Right lobe of liver (tissue), 6 donors: ENCODE measurements at regions not wholly inside any gene's neighbourhood (a gene's known extent, or its start where the extent isn't known, plus 50 kb on each side); places are given as distances from the start of the nearest gene placed in this dataset.
"Not testable (repeated sequence)": the region's sequence is repeated elsewhere in the genome, so short reads cannot be mapped to it uniquely, and the experiment has no call there.

ENCODE experiments used
- ATAC-seq, 4 donors: fragments of 200-7000 bp; cut with Tn5 transposase; one replicate each; pipeline ENCODE4 v1.9.1; 2020; ENCODE audit warnings: mild to moderate bottlenecking in 4 of 4, moderate library complexity in 4 of 4
- DNase-seq, 3 donors: peaks; one replicate each; pipeline ENCODE4 v3.0.0-alpha.2; 2020
- H3K27ac ChIP-seq, 3 donors: fragments of 200-600 bp; one replicate each; pipeline ENCODE4 v1.8.0; 2022
- H3K27me3 ChIP-seq, 2 donors: fragments of 200-600 bp; one replicate each; pipeline ENCODE4 v1.8.0; 2022
- H3K36me3 ChIP-seq, 4 donors: fragments of 200-600 bp; sonication (generic) in 1 of 4; one replicate each; pipeline versions ENCODE4 v1.5.1 to v1.8.0; 2017 to 2022; ENCODE audit warnings: control low read depth in 1 of 4
- H3K4me1 ChIP-seq, 4 donors: fragments of 200-600 bp; sonication (generic) in 1 of 4; one replicate each; pipeline versions ENCODE4 v1.5.1 to v1.8.0; 2017 to 2022; ENCODE audit warnings: control low read depth in 1 of 4
- H3K4me3 ChIP-seq, 3 donors: fragments of 200-600 bp; one replicate each; pipeline ENCODE4 v1.8.0; 2022
- H3K9me3 ChIP-seq, 4 donors: fragments of 200-600 bp; sonication (generic) in 1 of 4; one replicate each; pipeline versions ENCODE4 v1.5.1 to v1.8.0; 2017 to 2022; ENCODE audit warnings: control low read depth in 1 of 4
- CTCF ChIP-seq, 4 donors: fragments of 200-600 bp in 3 of 4; fragments of 450-650 bp in 1 of 4; IDR thresholded peaks; one replicate each; pipeline versions ENCODE4 v1.5.1 to v1.8.0; 2016 to 2022; ENCODE audit warnings: antibody characterized with exemption in 4 of 4, mild to moderate bottlenecking in 2 of 4
- POLR2A ChIP-seq: fragments of 450-650 bp; IDR thresholded peaks from one replicate; pipeline ENCODE4 v1.6.1; 2017; ENCODE audit warnings: antibody characterized with exemption, mild to moderate bottlenecking
- WGBS: methylation state at CpG from one replicate; pipeline ENCODE4 v1.1.6; 2018; ENCODE audit warnings: low coverage, low lambda C conversion rate; ENCODE audit not compliant: insufficient coverage; ENCODE audit errors: missing lambda C conversion rate; 5-methylcytosine and 5-hydroxymethylcytosine counted together
- intact Hi-C, 2 donors: fragments of 100-400 bp; cut with DNase I; formaldehyde crosslinking; loops; one replicate each; pipeline versions ENCODE4 v1.11.2 to v1.14.1; 2022
- donor health status: DM: no; HTN: yes; CAD: no.
- donor health status: DM: no; HTN: no; CAD: no.
- donor health status: DM: no; HTN: no; CAD: no.
- donor health status: DM: no; HTN: yes; CAD: no.
- donor health status: DM: no; HTN: yes; CAD: no.

- intact Hi-C loops, result no loop called here
- TF ChIP-seq CTCF (IDR thresholded peaks at IDR 0.05) (no peak), POLR2A (no peak)
- WGBS, result 80% methylated on average over 1 of the region's 1 CpG
- H3K9me3 ChIP-seq, result no peaks in the 10 kb centered on the region
- no peaks in the 10 kb centered on the region for H3K4me1 ChIP-seq
- no peaks in the 10 kb centered on the region for H3K36me3 ChIP-seq
- H3K27me3 ChIP-seq, result no peaks in the 10 kb centered on the region
- ATAC-seq (no peak), DNase-seq (no peak)
- H3K4me3 ChIP-seq, result no peak overlapping the region
- H3K27ac ChIP-seq, result no peak overlapping the region
These were observed 171.1 kb downstream of the PDGFRA start for GRCh38 chr4:54400188-54400587.

- Histone ChIP-seq H3K36me3 (no peaks in the 10 kb centered on the region), H3K4me1 (no peaks in the 10 kb centered on the region), H3K27ac (no peak overlapping the region), H3K27me3 (no peaks in the 10 kb centered on the region), H3K9me3 (no peaks in the 10 kb centered on the region), H3K4me3 (no peak overlapping the region)
- DNase-seq (no peak), ATAC-seq (peak in 3 of 4 donors; percentile 33 to 69 (median 45))
- intact Hi-C loops, result no loop called here
- WGBS, result 58% methylated on average over 3 of the region's 3 CpGs
- TF ChIP-seq CTCF (IDR thresholded peaks at IDR 0.05) (no peak), POLR2A (no peak)
These were observed 171.7 kb downstream of the PDGFRA start for GRCh38 chr4:54400802-54401201.

- WGBS, result 72% methylated on average over 14 of the region's 15 CpGs
These were observed 173.9 kb downstream of the PDGFRA start for GRCh38 chr4:54402880-54403480.

GRCh38 chr4:54403700-54404453, 174.8 kb downstream of the PDGFRA start:
- no peak overlapping the region for H3K4me3 ChIP-seq
- intact Hi-C loops, result no loop called here
- no peaks in the 10 kb centered on the region for H3K27me3 ChIP-seq
- no peaks in the 10 kb centered on the region for H3K4me1 ChIP-seq
- TF ChIP-seq CTCF (IDR thresholded peaks at IDR 0.05) (no peak), POLR2A (no peak)
- 81% methylated on average over 4 of the region's 5 CpGs for WGBS
- H3K27ac ChIP-seq, result no peak overlapping the region
- no peaks in the 10 kb centered on the region for H3K9me3 ChIP-seq
- no peaks in the 10 kb centered on the region for H3K36me3 ChIP-seq
- DNase-seq (no peak), ATAC-seq (no peak)

More at GRCh38 chr4:54402880-54403480, 173.9 kb downstream of the PDGFRA start:
- TF ChIP-seq CTCF (IDR thresholded peaks at IDR 0.05), result no peak
- no peak for TF ChIP-seq POLR2A
- no peak overlapping the region for H3K4me3 ChIP-seq
- intact Hi-C loops, result no loop called here
- DNase-seq (no peak), ATAC-seq (no peak)
- H3K27me3 ChIP-seq, result no peaks in the 10 kb centered on the region
- H3K4me1 ChIP-seq, result no peaks in the 10 kb centered on the region
- H3K36me3 ChIP-seq, result no peaks in the 10 kb centered on the region
- no peaks in the 10 kb centered on the region for H3K9me3 ChIP-seq
- no peak overlapping the region for H3K27ac ChIP-seq

- H3K36me3 ChIP-seq, H3K4me1 ChIP-seq, H3K4me3 ChIP-seq, H3K9me3 ChIP-seq, ATAC-seq, H3K27ac ChIP-seq, intact Hi-C loops, DNase-seq, H3K27me3 ChIP-seq: not testable (repeated sequence)
- 43% methylated on average over 7 of the region's 7 CpGs for WGBS
These were observed 180.3 kb downstream of the PDGFRA start for GRCh38 chr4:54409270-54409817.
